GM19324 (cell line): ENCODE measurements at regions not wholly inside any gene's neighbourhood (a gene's known extent, or its start where the extent isn't known, plus 50 kb on each side); places are given as distances from the start of the nearest gene placed in this dataset.
"Not testable (repeated sequence)": the region's sequence is repeated elsewhere in the genome, so short reads cannot be mapped to it uniquely, and the experiment has no call there.

Source experiments
- ATAC-seq: cut with Tn5 transposase; IDR thresholded peaks from one replicate; pipeline ENCODE4 v1.9.1; 2021; ENCODE audit warnings: mild to moderate bottlenecking, moderate library complexity; ENCODE audit not compliant: unreplicated experiment, low FRiP score

- ATAC-seq, result no peak
Measured at GRCh38 chr4:160717848-160718247, 1446.0 kb downstream of the FSTL5 start.

- ATAC-seq, result no peak
Measured at GRCh38 chr4:160724063-160724462, 1439.7 kb downstream of the FSTL5 start.

GRCh38 chr4:160745126-160745525, 1418.7 kb downstream of the FSTL5 start:
- ATAC-seq, result no peak

GRCh38 chr4:160746585-160746984, 1417.2 kb downstream of the FSTL5 start:
- not testable (repeated sequence) for ATAC-seq

GRCh38 chr4:160772668-160773067, 1391.1 kb downstream of the FSTL5 start:
- ATAC-seq, result no peak

- ATAC-seq, result no peak
Measured at GRCh38 chr4:160795216-160795615, 1368.6 kb downstream of the FSTL5 start.

- ATAC-seq, result no peak
Measured at GRCh38 chr4:160808174-160808573, 1355.6 kb downstream of the FSTL5 start.

- ATAC-seq, result no peak
Measured at GRCh38 chr4:160809576-160809975, 1354.2 kb downstream of the FSTL5 start.

- peak; percentile 57 for ATAC-seq
Measured at GRCh38 chr4:160810424-160810823, 1353.4 kb downstream of the FSTL5 start.

- ATAC-seq, result no peak
Measured at GRCh38 chr4:160810941-160811340, 1352.9 kb downstream of the FSTL5 start.

- no peak for ATAC-seq
Measured at GRCh38 chr4:160811956-160812355, 1351.8 kb downstream of the FSTL5 start.

GRCh38 chr4:160814726-160815125, 1349.1 kb downstream of the FSTL5 start:
- no peak for ATAC-seq

GRCh38 chr4:160818571-160818970, 1345.2 kb downstream of the FSTL5 start:
- no peak for ATAC-seq

- ATAC-seq, result no peak
Measured at GRCh38 chr4:160819791-160820190, 1344.0 kb downstream of the FSTL5 start.

GRCh38 chr4:160824481-160824880, 1339.3 kb downstream of the FSTL5 start:
- no peak for ATAC-seq

GRCh38 chr4:160825644-160826338, 1338.0 kb downstream of the FSTL5 start:
- ATAC-seq, result no peak

- no peak for ATAC-seq
Measured at GRCh38 chr4:160826339-160826679, 1337.5 kb downstream of the FSTL5 start.

GRCh38 chr4:160831165-160831922, 1332.5 kb downstream of the FSTL5 start:
- no peak for ATAC-seq

- no peak for ATAC-seq
Measured at GRCh38 chr4:160835789-160836188, 1328.0 kb downstream of the FSTL5 start.

GRCh38 chr4:160836431-160836830, 1327.4 kb downstream of the FSTL5 start:
- no peak for ATAC-seq

GRCh38 chr4:160846121-160846520, 1317.7 kb downstream of the FSTL5 start:
- ATAC-seq, result no peak

- no peak for ATAC-seq
Measured at GRCh38 chr4:160847228-160847627, 1316.6 kb downstream of the FSTL5 start.
